Inferior parietal cortex (tissue), 1 donor: ENCODE measurements at regions not wholly inside any gene's neighbourhood (a gene's known extent, or its start where the extent isn't known, plus 50 kb on each side); places are given as distances from the start of the nearest gene placed in this dataset.
"Not testable (repeated sequence)": the region's sequence is repeated elsewhere in the genome, so short reads cannot be mapped to it uniquely, and the experiment has no call there.

ENCODE experiments used
- DNase-seq: peaks from one replicate; pipeline ENCODE4 v3.0.0-alpha.2; 2016; ENCODE audit errors: extremely low spot score

GRCh38 chr5:161036296-161036695 lies 184.3 kb upstream of the ATP10B start:
- DNase-seq: no peak

DNA sequence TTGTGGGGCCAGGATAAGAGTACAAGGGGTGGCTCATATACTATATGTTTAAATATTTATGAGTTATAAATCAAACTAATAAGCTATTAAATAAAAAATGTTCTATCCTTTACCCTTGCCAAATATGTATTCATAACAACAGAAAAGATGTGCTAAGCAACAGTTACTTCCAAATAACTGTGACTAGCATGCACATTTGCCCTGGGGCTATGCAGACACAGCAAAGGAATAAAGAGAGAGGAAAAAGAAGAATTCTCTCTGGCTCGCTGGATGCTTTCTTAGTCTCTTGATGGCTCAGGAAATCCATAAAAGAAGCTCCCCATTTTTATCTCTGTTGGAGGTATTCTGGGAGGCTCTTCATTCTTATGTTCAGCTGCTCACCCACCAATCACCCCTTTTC lies 182.4 kb upstream of the ATP10B start:
- no peak for DNase-seq

GRCh38 chr5:161030229-161030628 lies 178.2 kb upstream of the ATP10B start:
- no peak for DNase-seq

DNA sequence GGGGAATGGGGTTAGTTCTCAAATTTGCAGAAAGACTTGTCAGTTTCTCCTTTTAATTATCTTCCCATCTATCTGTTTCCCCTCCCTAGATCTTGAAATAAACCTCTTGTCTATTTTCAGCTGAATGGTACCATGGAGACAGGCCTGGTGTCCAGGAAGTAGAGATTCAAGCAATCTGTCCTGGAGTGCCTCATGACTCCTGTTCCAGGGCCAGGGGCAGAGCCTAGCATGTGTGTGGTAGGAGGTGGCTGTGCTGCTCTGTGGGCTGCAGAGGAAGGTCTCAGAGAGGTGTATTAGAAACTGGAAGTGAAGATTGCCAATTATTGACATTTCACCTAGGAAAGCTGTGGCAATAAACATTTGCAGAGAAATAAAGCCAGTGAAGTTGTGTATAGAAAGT lies 175.8 kb upstream of the ATP10B start:
- DNase-seq: no peak

DNA sequence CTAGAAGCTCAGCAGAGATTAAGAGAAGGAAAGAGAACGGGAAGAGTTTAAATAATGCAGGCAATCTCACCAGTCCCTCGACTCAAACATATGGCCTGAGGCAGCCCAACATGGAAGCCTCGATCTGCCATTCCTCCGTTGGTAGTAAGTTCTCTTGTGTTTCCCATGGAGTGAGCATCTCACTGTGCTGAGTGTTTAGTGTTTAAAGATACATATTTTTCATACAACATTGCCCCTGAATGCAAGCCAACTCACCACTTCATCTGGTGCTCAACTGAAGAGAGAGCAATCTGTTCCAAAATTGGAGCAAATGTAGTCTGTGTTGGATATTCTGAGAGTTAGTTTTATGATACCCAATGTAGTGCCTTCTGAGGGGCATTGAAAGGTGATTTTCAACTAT lies 171.5 kb upstream of the ATP10B start:
- no peak for DNase-seq

DNA sequence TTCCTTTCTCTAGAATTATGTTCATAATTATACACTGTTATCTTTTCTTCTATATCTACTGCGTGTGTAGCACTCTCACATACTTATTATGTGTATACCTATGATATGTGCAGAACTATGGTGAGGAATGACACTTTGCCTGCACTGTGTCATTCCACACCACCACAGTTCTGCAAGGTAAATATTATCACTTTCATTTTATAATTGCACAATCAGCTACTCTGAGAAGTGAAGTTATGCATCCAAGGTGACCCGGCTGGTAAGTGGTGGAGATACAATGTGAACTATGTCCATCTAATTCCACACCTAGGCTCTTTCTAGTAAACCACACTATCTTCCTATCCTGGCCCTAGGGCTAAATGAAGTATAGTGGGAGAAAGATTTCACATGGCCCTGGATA lies 170.1 kb upstream of the ATP10B start:
- DNase-seq: no peak

- no peak for DNase-seq
Observed at GRCh38 chr5:161009817-161010216, 157.8 kb upstream of the ATP10B start.

GRCh38 chr5:161009194-161009593 lies 157.2 kb upstream of the ATP10B start:
- DNase-seq: no peak

DNA sequence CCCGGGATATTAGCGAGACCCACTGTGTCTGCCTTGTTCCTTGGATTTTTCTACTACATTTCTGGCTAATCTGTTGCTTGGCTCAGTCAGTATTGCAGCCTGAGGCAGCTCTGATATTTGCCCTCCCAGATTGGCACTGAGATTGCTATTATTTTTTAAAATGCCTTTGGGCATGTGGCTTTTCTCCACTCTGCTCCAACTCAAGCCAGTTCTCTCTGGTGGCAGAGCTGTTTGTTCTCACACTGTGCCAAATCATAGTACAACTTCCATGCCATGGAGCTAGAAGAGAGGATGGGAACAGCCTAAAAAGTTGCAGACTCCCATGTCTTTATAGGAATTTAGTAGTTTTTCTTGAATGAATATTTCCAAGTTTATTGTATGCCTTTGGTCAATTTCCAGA lies 155.9 kb upstream of the ATP10B start:
- no peak for DNase-seq

DNA sequence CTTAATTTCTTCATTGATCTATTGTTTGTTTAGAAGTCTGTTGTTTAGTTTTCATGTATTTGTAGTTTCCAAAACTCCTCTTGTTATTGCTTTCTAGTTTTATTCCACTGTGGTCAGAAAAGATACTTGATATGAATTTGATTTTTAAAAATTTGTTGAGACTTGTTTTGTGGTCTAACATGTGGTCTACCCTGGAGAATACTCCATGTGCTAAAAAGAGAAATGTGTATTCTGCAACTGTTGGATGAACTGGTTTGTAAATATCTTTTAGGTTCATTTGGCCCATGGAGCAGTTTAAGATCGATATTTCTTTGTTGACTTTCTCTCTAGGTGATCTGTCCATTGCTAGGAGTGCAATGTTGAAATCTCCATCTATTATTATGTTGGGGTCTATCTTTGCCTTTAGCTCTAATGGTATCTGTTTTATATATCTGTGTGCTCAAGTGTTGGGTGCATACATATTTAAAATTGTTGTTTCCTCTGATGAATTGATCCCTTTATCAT lies 150.6 kb upstream of the ATP10B start:
- no peak for DNase-seq

DNA sequence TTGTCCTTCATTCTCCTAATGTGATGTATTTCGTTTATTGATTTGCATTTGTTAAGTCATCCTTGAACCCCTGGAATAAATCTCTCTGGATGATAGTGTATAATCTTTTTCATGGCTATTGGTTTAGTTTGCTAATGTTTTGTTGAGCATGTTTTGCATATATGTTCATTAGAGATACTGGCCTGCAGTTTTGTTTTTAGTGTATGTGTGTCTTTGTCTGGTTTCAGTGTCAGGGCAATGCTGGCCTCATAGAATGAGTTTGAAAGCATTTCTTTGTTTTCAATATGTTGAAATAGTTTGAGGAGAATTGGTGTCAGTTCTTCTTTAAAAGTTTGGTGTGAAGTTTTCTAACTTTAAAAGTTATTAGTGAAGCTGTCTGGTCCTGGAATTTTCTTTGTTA lies 149.6 kb upstream of the ATP10B start:
- no peak for DNase-seq

DNA sequence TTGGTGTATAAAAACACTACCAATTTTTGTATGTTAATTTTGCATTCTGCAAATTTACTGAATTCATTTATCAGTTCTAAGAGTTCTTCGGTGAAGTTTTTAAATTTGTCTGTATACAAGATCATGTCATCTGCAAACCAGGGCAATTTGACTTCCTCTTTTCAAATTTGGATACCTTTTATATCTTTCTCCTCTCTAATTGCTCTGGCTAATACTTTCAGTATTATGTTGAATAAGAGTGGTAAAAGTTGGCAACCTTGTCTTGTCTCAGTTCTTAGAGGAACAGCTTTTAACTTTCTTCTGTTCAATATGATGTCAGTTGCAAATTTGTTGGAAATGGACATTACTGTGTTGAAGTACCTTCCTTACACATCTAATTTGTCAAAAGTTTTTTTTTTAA lies 149.1 kb upstream of the ATP10B start:
- not testable (repeated sequence) for DNase-seq

DNA sequence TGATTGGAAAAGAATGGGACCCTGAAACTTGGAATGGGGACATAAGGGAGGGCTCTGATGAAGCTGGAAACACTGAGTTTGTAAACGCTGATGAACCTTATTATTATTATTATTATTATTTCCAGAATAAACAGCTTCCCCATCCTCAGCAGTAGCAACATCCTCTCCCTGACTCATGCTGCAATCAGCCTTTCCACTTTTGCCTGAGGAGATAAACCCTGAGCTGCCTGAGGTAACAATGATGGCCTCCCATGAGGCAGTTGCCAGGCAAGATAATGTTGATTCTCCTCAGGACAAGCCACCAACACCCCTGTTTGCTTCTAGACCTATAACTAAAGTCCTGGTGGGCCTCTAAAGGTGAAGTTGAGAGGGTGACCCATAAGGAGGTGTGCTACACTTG lies 139.2 kb upstream of the ATP10B start:
- no peak for DNase-seq

DNA sequence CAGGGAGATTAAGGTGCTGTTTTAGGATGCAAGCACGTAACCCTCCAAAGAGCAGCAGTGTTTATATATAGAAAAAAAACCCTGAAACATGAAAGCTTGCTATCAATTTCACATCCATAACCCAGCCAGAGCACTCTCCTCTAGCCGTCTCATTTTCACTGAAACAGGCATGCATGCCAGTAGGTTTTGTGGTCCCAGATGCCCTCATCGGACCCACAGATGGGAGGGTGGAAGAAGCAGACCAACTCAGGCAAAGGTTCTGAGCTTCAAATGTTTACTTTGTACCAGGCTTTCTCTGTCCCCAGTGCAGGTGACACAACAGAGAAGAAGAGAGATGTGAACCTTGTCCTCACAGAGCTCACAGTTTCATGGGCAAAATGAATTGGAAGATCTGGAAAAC lies 127.4 kb upstream of the ATP10B start:
- no peak for DNase-seq

- DNase-seq: no peak
Observed at GRCh38 chr5:160978944-160979343, 126.9 kb upstream of the ATP10B start.

- no peak for DNase-seq
Observed at GRCh38 chr5:160976181-160976580, 124.2 kb upstream of the ATP10B start.

GRCh38 chr5:160970605-160971191 lies 118.7 kb upstream of the ATP10B start:
- no peak for DNase-seq

GRCh38 chr5:160969645-160970044 lies 117.6 kb upstream of the ATP10B start:
- no peak for DNase-seq

DNA sequence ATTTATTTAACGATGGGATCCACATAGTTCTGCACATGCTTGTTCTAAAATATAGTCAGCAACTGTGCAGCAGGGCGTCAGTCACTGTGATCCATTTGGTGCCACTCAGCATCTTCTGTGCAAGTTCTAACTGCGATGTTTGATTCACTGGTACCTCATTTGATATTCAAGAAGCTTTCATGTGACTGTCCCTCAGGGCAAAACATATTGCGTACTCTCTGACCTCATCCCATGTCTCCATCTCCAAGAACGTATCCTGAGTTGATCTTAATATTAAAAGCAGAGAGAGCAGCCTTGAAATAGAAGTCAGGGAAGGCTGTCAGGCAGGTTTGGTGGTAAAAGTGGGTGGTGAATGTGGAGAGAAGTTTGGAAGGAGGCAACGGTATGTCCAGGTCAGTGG lies 116.5 kb upstream of the ATP10B start:
- DNase-seq: no peak

- no peak for DNase-seq
Observed at GRCh38 chr5:160966921-160967320, 114.9 kb upstream of the ATP10B start.

DNA sequence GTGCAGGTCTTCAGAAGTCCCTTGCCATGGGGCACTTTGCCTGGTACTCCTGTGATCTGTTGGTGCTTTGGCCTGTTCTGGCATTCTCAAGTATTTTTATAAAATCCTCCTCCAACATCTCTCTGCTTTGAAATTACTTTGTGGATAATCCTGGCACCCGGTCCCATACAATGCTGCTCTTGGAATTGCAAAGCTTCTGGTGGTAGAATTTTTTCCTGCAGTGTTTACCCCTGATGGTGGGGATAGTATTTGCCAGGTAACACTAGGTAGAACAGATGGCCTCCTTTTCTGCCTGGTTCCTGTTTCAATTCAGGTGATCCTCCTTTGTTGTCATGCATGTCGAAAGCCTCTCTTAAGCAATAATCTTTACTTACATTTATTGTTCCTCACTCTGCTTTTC lies 109.8 kb upstream of the ATP10B start:
- DNase-seq: no peak

DNA sequence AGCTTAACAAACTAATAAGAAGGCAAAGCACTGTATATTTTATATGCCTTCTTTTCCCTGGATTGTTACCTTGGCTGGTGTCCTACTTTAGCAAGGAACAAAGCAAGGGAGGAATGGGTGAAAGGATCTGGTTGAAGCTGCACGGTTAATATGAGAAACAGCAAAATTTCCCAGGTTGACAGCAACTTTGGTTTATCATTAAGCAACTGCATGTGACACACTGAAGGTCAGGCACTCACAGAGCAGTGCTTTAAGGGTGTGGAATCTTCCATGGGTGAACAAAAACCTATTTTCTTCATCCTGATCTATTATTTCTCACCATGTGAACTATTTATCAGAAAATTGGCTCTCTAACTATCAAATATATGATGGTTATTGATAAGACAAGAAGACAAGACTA lies 109.0 kb upstream of the ATP10B start:
- no peak for DNase-seq

DNA sequence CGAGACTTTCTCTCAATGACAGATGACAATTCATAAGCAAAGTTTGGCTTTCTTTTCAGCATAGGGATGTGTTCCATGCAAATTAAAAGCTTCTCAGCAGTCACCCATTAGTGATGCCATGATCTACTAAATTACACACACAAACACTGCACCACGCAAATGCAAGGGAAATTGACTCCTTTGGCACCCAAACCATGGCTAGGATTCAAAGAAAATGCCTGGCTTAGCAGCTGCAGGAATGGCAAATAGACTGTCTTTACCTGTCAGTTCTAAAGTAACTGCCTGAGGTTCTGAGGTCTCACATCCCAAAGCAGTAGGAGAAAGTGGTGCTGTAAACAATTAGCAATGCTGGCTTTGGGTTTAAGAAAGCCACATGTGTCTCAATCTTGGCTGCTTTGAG lies 108.6 kb upstream of the ATP10B start:
- no peak for DNase-seq

DNA sequence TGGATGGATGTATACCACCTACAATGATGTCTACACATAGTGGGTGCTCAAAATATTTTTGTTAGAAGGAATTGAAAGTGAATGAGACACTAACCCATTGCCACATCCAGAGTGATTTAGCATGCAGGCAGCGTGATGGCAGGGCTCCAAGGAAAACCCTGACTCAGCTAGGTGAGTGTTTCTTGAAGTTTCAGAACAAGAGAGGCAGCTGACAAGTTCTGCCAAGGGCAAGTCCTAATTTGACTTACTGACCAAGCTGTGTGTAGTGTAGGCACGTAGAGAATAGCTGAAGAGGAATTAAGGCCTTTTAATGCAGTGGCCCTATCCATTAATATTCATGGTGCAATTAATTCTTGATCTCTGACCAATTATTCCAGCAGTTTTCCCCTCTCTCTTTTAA lies 107.8 kb upstream of the ATP10B start:
- DNase-seq: no peak
